ENCODE measurements at regions not wholly inside any gene's neighbourhood (a gene's known extent, or its start where the extent isn't known, plus 50 kb on each side); places are given as distances from the start of the nearest gene placed in this dataset.

- no peak overlapping the region for H3K4me3 ChIP-seq
- H3K9ac ChIP-seq (ENCODE audit: low read depth in 2 of 2, low read length in 2 of 2): no peak overlapping the region
- no peak overlapping the region for H3K27ac ChIP-seq
- no peaks in the 10 kb centered on the region for H3K4me1 ChIP-seq
- no peaks in the 10 kb centered on the region for H3K36me3 ChIP-seq
- DNase-seq: no peak
- H3K9me3 ChIP-seq: no peaks in the 10 kb centered on the region
- intact Hi-C loops (cut with DNase I): no loop called here
- no peak for TF ChIP-seq CTCF (IDR thresholded peaks at IDR 0.05)
- no peaks in the 10 kb centered on the region for H3K27me3 ChIP-seq
Measured at GRCh38 chr4:13084210-13084609, 399.9 kb downstream of the RAB28 start.

DNA sequence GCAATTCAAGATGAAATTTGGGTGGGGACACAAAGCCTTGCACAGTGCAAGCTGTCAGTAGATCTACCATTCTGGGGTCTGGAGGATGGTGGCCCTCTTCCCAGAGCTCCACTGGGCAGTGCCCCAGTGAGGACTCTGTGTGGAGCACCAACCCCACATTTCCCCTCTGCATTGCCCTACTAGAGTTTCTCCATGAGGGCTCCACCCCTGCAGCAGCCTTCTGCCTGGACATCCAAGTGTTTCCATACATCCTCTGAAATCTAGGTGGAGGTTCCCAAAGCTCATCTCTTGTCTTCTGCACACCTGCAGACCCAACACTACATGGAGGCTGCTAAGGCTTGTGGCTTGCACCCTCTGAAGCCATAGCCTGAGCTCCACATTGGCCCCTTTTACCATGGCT lies 402.3 kb downstream of the RAB28 start:
- H3K27ac ChIP-seq: no peak overlapping the region
- intact Hi-C loops (cut with DNase I): no loop called here
- H3K27me3 ChIP-seq: no peaks in the 10 kb centered on the region
- DNase-seq: no peak
- no peak for TF ChIP-seq CTCF (IDR thresholded peaks at IDR 0.05)
- H3K9me3 ChIP-seq: no peaks in the 10 kb centered on the region
- no peak overlapping the region for H3K9ac ChIP-seq (ENCODE audit: low read depth in 2 of 2, low read length in 2 of 2)
- no peaks in the 10 kb centered on the region for H3K4me1 ChIP-seq
- no peak overlapping the region for H3K4me3 ChIP-seq
- no peaks in the 10 kb centered on the region for H3K36me3 ChIP-seq

GRCh38 chr4:13067077-13067476 lies 417.1 kb downstream of the RAB28 start:
- intact Hi-C loops (cut with DNase I): no loop called here
- Histone ChIP-seq H3K9ac (ENCODE audit: low read depth in 2 of 2, low read length in 2 of 2) (no peak overlapping the region), H3K27ac (no peak overlapping the region), H3K4me3 (no peak overlapping the region), H3K4me1 (no peaks in the 10 kb centered on the region), H3K27me3 (no peaks in the 10 kb centered on the region), H3K36me3 (no peaks in the 10 kb centered on the region), H3K9me3 (no peaks in the 10 kb centered on the region)
- TF ChIP-seq CTCF (IDR thresholded peaks at IDR 0.05): no peak
- no peak for DNase-seq

GRCh38 chr4:13059019-13059418 lies 425.1 kb downstream of the RAB28 start:
- Histone ChIP-seq H3K9ac (ENCODE audit: low read depth in 2 of 2, low read length in 2 of 2) (no peak overlapping the region), H3K27me3 (no peaks in the 10 kb centered on the region), H3K4me3 (no peak overlapping the region), H3K36me3 (no peaks in the 10 kb centered on the region), H3K9me3 (no peaks in the 10 kb centered on the region), H3K27ac (no peak overlapping the region), H3K4me1 (no peaks in the 10 kb centered on the region)
- DNase-seq: no peak
- no peak for TF ChIP-seq CTCF (IDR thresholded peaks at IDR 0.05)
- intact Hi-C loops (cut with DNase I): no loop called here

DNA sequence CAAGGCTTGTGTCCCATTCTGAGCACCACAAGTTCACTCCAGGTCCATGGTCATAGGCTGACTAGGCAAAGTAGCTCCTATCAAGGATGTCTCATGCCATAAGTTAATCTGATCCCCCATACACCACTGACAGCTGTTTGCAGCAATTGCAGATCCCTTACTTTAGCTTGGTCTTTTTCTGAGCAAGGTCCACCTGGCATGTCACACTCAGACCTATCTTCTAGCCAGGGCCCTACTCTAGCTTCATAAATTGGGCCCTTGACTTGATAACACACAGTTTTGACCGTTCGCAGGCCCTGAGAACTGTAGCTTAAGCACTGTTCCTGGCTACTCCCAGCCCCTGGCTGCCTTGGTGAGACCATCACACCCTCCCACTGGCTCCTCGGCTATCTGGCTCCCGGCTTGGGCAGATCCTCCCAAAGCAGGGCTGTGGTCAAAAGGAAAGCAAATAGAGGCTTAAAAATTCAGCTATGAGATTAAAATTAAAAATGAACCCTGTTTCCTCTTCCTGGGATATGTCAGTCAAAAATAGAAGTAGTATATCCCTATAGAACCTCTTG lies 427.4 kb downstream of the RAB28 start:
- no peak for TF ChIP-seq CTCF (IDR thresholded peaks at IDR 0.05)
- H3K4me1 ChIP-seq: no peaks in the 10 kb centered on the region
- no peaks in the 10 kb centered on the region for H3K9me3 ChIP-seq
- H3K27ac ChIP-seq: no peak overlapping the region
- no peak overlapping the region for H3K4me3 ChIP-seq
- intact Hi-C loops (cut with DNase I): no loop called here
- H3K9ac ChIP-seq (ENCODE audit: low read depth in 2 of 2, low read length in 2 of 2): no peak overlapping the region
- no peaks in the 10 kb centered on the region for H3K36me3 ChIP-seq
- H3K27me3 ChIP-seq: no peaks in the 10 kb centered on the region
- no peak for DNase-seq

Data from colonic mucosa (tissue), 4 donors.